ENCODE measurements at regions not wholly inside any gene's neighbourhood (a gene's known extent, or its start where the extent isn't known, plus 50 kb on each side); places are given as distances from the start of the nearest gene placed in this dataset.

- TF ChIP-seq CTCF (IDR thresholded peaks at IDR 0.05) (no peak), POLR2A (IDR thresholded peaks at IDR 0.05) (no peak)
Measured at GRCh38 chr1:81459043-81459442, 341.7 kb upstream of the ADGRL2 start.

Data from prostate gland (tissue), 2 donors.